KMS-11 (cell line): ENCODE measurements at regions not wholly inside any gene's neighbourhood (a gene's known extent, or its start where the extent isn't known, plus 50 kb on each side); places are given as distances from the start of the nearest gene placed in this dataset.
"Not testable (repeated sequence)": the region's sequence is repeated elsewhere in the genome, so short reads cannot be mapped to it uniquely, and the experiment has no call there.

Source experiments
- H2AFZ ChIP-seq: fragments of 200-600 bp; sonication (generic); 2 replicates; pipeline ENCODE4 v1.6.1; 2016; ENCODE audit warnings: antibody characterized with exemption, mixed run types, low read depth
- H3K27ac ChIP-seq: fragments of 200-600 bp; sonication (generic); 2 replicates; pipeline ENCODE4 v1.6.1; 2016; ENCODE audit warnings: mild to moderate bottlenecking, mixed run types
- H3K27me3 ChIP-seq: fragments of 200-600 bp; sonication (generic); 2 replicates; pipeline ENCODE4 v1.6.1; 2017; ENCODE audit warnings: mild to moderate bottlenecking, low read depth, mixed run types, moderate library complexity; ENCODE audit not compliant: insufficient read depth
- H3K36me3 ChIP-seq: fragments of 200-600 bp; sonication (generic); 2 replicates; pipeline ENCODE4 v1.6.1; 2017; ENCODE audit warnings: mild to moderate bottlenecking, mixed run types; ENCODE audit not compliant: insufficient read depth
- H3K4me1 ChIP-seq: fragments of 200-600 bp; sonication (generic); 2 replicates; pipeline ENCODE4 v1.6.1; 2016; ENCODE audit warnings: mild to moderate bottlenecking, low read depth, mixed run types; ENCODE audit not compliant: poor library complexity, severe bottlenecking
- H3K4me2 ChIP-seq: fragments of 200-600 bp; sonication (generic); 2 replicates; pipeline ENCODE4 v1.7.0; 2016; ENCODE audit warnings: mild to moderate bottlenecking, mixed run types
- H3K4me3 ChIP-seq: fragments of 200-600 bp; sonication (generic); IDR thresholded peaks from 2 replicates; pipeline ENCODE4 v1.6.1; 2017; ENCODE audit warnings: low read depth, low read length, mixed read lengths; ENCODE audit not compliant: insufficient read depth
- H3K79me2 ChIP-seq: fragments of 200-600 bp; sonication (generic); 2 replicates; pipeline ENCODE4 v1.6.1; 2016; ENCODE audit warnings: low read depth, mixed run types; ENCODE audit not compliant: insufficient read depth
- H3K9ac ChIP-seq: fragments of 200-600 bp; sonication (generic); 2 replicates; pipeline ENCODE4 v1.6.1; 2016; ENCODE audit warnings: mild to moderate bottlenecking, mixed run types
- H4K20me1 ChIP-seq: fragments of 200-600 bp; sonication (generic); 2 replicates; pipeline ENCODE4 v1.6.1; 2016; ENCODE audit warnings: mild to moderate bottlenecking, mixed run types; ENCODE audit not compliant: insufficient read depth
- CTCF ChIP-seq: fragments of 200-600 bp; sonication (generic); conservative IDR thresholded peaks from 2 replicates; pipeline ENCODE4 v1.6.1; 2017; ENCODE audit warnings: low read depth, mild to moderate bottlenecking, antibody characterized with exemption, low read length, moderate library complexity, mixed read lengths

GRCh38 chr13:30058429-30058828 lies 208.0 kb upstream of the UBL3 start:
- Histone ChIP-seq H3K36me3 (no peaks in the 10 kb centered on the region), H3K9ac (no peak overlapping the region), H3K27ac (no peak overlapping the region), H4K20me1 (no peaks in the 10 kb centered on the region), H3K4me2 (no peak overlapping the region), H2AFZ (no peak overlapping the region), H3K27me3 (no peaks in the 10 kb centered on the region), H3K4me3 (no peak overlapping the region), H3K79me2 (no peaks in the 10 kb centered on the region), H3K4me1 (no peaks in the 10 kb centered on the region)
- no peak for TF ChIP-seq CTCF

GRCh38 chr13:30054546-30054945 lies 204.1 kb upstream of the UBL3 start:
- H3K4me2 ChIP-seq, H3K36me3 ChIP-seq, H3K79me2 ChIP-seq, H3K27ac ChIP-seq, H4K20me1 ChIP-seq, H3K9ac ChIP-seq, H2AFZ ChIP-seq, H3K4me3 ChIP-seq, H3K4me1 ChIP-seq, H3K27me3 ChIP-seq: not testable (repeated sequence)

GRCh38 chr13:30053939-30054338 lies 203.5 kb upstream of the UBL3 start:
- no peaks in the 10 kb centered on the region for H3K79me2 ChIP-seq
- H3K4me3 ChIP-seq = no peak overlapping the region
- no peak for TF ChIP-seq CTCF
- no peak overlapping the region for H3K27ac ChIP-seq
- no peaks in the 10 kb centered on the region for H3K36me3 ChIP-seq
- peaks cover 7% of the 10 kb centered on the region for H3K4me1 ChIP-seq
- no peak overlapping the region for H3K4me2 ChIP-seq
- no peaks in the 10 kb centered on the region for H3K27me3 ChIP-seq
- no peak overlapping the region for H3K9ac ChIP-seq
- H4K20me1 ChIP-seq = no peaks in the 10 kb centered on the region
- H2AFZ ChIP-seq = no peak overlapping the region

- H3K79me2 ChIP-seq = no peaks in the 10 kb centered on the region
- no peaks in the 10 kb centered on the region for H3K27me3 ChIP-seq
- no peaks in the 10 kb centered on the region for H3K36me3 ChIP-seq
- no peaks in the 10 kb centered on the region for H4K20me1 ChIP-seq
- H3K4me1 ChIP-seq = peaks cover 22% of the 10 kb centered on the region
- H3K9ac ChIP-seq = no peak overlapping the region
- H3K4me2 ChIP-seq = no peak overlapping the region
- no peak overlapping the region for H2AFZ ChIP-seq
- H3K4me3 ChIP-seq = no peak overlapping the region
- no peak for TF ChIP-seq CTCF
- no peak overlapping the region for H3K27ac ChIP-seq
Observed at GRCh38 chr13:30052120-30052519, 201.7 kb upstream of the UBL3 start.

- H3K27me3 ChIP-seq = no peaks in the 10 kb centered on the region
- no peak for TF ChIP-seq CTCF
- H3K9ac ChIP-seq = no peak overlapping the region
- peaks cover 28% of the 10 kb centered on the region for H3K4me1 ChIP-seq
- no peaks in the 10 kb centered on the region for H3K79me2 ChIP-seq
- H3K27ac ChIP-seq = no peak overlapping the region
- no peaks in the 10 kb centered on the region for H3K36me3 ChIP-seq
- no peaks in the 10 kb centered on the region for H4K20me1 ChIP-seq
- no peak overlapping the region for H2AFZ ChIP-seq
- H3K4me3 ChIP-seq = no peak overlapping the region
- H3K4me2 ChIP-seq = no peak overlapping the region
Observed at GRCh38 chr13:30051531-30052060, 201.2 kb upstream of the UBL3 start.
